Progenitor cell of endocrine pancreas (in vitro differentiated cells): ENCODE measurements at regions not wholly inside any gene's neighbourhood (a gene's known extent, or its start where the extent isn't known, plus 50 kb on each side); places are given as distances from the start of the nearest gene placed in this dataset.
A peak's percentile ranks its signal among the peaks of the same experiment; 100 is the strongest.

ENCODE experiments used
- DNase-seq: peaks from one replicate; pipeline ENCODE4 v3.0.0; 2021; ENCODE audit warnings: low spot score; ENCODE audit not compliant: unreplicated experiment
- H3K27ac Mint-ChIP-seq: 2 replicates; pipeline ENCODE4 v1.8.0; 2021; ENCODE audit warnings: mild to moderate bottlenecking, moderate library complexity, mixed read lengths
- H3K27me3 Mint-ChIP-seq: 2 replicates; pipeline ENCODE4 v1.8.0; 2021; ENCODE audit warnings: mixed read lengths
- H3K36me3 Mint-ChIP-seq: 2 replicates; pipeline ENCODE4 v1.8.0; 2022; ENCODE audit warnings: mixed read lengths; ENCODE audit not compliant: insufficient read depth
- H3K4me1 Mint-ChIP-seq: 2 replicates; pipeline ENCODE4 v1.8.0; 2021; ENCODE audit warnings: low read depth, mixed read lengths
- H3K4me3 Mint-ChIP-seq: 2 replicates; pipeline ENCODE4 v1.8.0; 2021; ENCODE audit warnings: low read depth, mild to moderate bottlenecking, moderate library complexity, mixed read lengths
- H3K9me3 Mint-ChIP-seq: 2 replicates; pipeline ENCODE4 v1.8.0; 2021; ENCODE audit warnings: low read depth, mixed read lengths
- TF ChIP-seq, protein P1 (sequence below): fragments of 200-600 bp; sonication (generic); IDR thresholded peaks from one replicate; pipeline ENCODE4 v1.5.0; 2021; ENCODE audit warnings: antibody characterized with exemption, mild to moderate bottlenecking; ENCODE audit not compliant: unreplicated experiment

DNA sequence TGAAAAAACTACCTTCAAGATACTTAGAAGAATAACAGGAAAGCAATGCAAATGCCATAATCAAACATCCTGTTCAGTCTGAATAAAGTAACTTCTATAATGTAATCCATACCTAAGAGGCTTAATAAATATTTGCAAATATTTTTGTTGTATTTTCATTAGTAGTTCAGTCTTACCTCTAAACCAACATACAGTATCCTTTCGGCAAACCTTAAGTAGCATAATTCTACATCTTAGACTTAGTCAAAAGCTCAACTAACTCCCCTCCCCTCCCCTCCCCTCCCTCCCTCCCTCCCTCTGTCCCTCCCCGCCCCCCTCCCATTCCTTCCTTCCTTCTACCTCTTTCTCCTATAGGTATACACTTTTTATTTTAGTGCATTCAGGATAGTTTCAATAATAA, 1373.2 kb downstream of the SUCLG1 start:
- Mint-ChIP-seq H3K4me1 (no peaks in the 10 kb centered on the region), H3K36me3 (no peaks in the 10 kb centered on the region), H3K27me3 (no peaks in the 10 kb centered on the region), H3K9me3 (peaks cover 3% of the 10 kb centered on the region), H3K27ac (no peak overlapping the region), H3K4me3 (no peak overlapping the region)
- no peak for DNase-seq
- TF ChIP-seq, protein P1, sequence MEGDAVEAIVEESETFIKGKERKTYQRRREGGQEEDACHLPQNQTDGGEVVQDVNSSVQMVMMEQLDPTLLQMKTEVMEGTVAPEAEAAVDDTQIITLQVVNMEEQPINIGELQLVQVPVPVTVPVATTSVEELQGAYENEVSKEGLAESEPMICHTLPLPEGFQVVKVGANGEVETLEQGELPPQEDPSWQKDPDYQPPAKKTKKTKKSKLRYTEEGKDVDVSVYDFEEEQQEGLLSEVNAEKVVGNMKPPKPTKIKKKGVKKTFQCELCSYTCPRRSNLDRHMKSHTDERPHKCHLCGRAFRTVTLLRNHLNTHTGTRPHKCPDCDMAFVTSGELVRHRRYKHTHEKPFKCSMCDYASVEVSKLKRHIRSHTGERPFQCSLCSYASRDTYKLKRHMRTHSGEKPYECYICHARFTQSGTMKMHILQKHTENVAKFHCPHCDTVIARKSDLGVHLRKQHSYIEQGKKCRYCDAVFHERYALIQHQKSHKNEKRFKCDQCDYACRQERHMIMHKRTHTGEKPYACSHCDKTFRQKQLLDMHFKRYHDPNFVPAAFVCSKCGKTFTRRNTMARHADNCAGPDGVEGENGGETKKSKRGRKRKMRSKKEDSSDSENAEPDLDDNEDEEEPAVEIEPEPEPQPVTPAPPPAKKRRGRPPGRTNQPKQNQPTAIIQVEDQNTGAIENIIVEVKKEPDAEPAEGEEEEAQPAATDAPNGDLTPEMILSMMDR = no peak

DNA sequence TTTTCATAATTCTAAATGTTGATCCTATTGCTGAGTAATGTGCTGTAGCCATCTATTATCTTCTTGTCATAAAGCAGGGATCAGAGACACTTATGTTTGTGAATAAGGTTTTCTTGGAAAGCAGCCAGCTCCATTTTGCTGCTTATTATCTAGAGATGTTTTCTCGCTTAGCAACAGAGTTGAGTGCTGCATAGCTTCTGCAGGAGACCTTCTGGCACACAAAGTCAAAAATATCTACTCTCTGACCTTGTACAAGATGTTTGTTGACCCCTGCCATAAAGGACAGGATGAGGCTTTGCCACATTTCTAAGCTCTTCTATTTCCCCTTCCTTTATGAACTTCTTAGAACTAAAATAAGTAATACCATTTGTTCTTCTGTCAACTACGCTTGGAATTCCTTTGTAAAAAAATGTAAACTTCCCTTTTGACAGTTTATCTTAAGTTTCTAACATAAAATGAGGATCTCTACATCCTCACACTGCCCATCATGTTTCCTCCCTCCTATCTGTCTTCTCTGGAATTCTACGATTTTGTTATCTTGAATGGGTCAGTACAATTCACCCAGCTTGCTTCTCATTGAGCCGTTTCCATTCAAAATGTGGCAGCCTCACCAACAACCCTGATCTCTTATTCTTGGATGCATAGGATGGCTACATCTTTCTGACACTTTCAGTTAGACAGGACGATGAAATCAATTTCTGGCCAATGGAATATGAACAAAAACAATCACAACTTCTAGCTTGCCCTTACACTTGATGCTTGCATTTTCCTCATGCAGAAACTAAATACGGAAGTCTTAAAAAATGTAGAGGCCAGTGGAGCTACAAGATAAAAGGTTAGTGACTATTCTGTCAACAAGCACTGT, 1377.0 kb downstream of the SUCLG1 start:
- no peak overlapping the region for H3K27ac Mint-ChIP-seq
- H3K36me3 Mint-ChIP-seq = no peaks in the 10 kb centered on the region
- TF ChIP-seq, protein P1 = no peak

DNA sequence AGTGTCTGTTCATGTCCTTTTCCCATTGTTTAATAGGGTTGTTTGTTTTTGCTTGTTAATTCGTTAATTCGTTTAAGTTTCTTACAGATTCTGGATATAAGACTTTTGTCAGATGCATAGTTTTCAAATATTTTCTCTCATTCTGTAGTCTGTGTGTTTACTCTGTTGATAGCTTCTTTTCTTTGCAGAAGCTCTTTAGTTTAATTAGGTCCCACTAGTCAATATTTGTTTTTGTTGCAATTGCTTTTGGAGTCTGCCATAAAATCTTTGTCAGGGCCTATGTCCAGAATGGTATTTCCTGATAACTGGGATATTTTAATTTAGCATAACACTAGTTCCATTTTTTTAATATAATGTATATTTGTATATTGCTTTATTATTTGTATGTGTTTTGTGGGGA, 1380.1 kb downstream of the SUCLG1 start:
- Mint-ChIP-seq H3K4me1 (peaks cover 3% of the 10 kb centered on the region), H3K27ac (peak overlapping the region; percentile 71), H3K4me3 (no peak overlapping the region), H3K9me3 (no peaks in the 10 kb centered on the region), H3K27me3 (no peaks in the 10 kb centered on the region), H3K36me3 (no peaks in the 10 kb centered on the region)
- TF ChIP-seq, protein P1 = no peak
- DNase-seq = no peak

More for the DNA sequence above, 1377.0 kb downstream of the SUCLG1 start:
- peaks cover 3% of the 10 kb centered on the region for H3K4me1 Mint-ChIP-seq
- H3K9me3 Mint-ChIP-seq = no peaks in the 10 kb centered on the region
- no peaks in the 10 kb centered on the region for H3K27me3 Mint-ChIP-seq
- no peak for DNase-seq
- H3K4me3 Mint-ChIP-seq = no peak overlapping the region

DNA sequence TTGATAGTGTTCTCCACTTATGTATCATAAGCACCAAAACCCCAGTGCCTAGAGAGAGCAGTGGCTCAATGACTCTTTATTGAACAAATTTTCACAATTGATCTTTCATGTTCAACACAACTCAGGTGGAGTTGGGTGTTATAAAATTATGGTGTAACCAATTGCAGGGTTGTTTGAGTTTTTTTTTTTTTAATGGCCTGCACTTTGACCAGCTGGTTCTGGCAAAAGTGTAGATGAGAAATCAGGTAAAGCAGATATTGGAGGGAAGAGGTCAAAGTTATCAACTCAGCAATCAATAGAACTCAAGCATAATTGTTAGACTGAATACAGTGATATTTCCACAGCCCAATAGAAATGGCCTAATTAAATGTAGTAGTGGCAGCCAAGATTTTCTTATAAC, 1386.3 kb downstream of the SUCLG1 start:
- TF ChIP-seq, protein P1 = no peak

DNA sequence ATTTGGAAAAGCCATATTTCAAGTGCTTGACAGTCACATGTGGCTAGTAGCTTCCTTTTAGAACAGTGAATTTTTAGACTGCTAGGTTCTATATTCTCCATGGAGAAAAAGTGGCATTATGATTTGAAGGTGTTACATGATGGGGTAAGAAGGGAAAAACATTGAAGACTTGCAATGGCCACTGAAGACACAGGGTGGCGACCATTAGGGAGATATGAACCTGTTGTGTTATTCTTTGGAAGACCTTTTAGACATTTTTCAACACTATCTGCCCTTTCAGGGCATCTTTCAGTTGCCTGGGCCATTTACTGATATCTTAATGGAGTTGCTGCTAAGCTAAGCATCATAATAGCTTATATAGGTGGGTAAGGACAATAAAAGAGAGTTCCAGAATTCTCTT, 1387.2 kb downstream of the SUCLG1 start:
- Mint-ChIP-seq H3K4me1 (peaks cover 10% of the 10 kb centered on the region), H3K4me3 (no peak overlapping the region), H3K27ac (no peak overlapping the region), H3K9me3 (no peaks in the 10 kb centered on the region), H3K27me3 (no peaks in the 10 kb centered on the region), H3K36me3 (no peaks in the 10 kb centered on the region)
- TF ChIP-seq, protein P1 = no peak
- DNase-seq = no peak

More for the DNA sequence above, 1386.3 kb downstream of the SUCLG1 start:
- Mint-ChIP-seq H3K27ac (no peak overlapping the region), H3K36me3 (no peaks in the 10 kb centered on the region), H3K27me3 (no peaks in the 10 kb centered on the region), H3K4me3 (no peak overlapping the region), H3K9me3 (no peaks in the 10 kb centered on the region), H3K4me1 (peaks cover 7% of the 10 kb centered on the region)
- DNase-seq = no peak
